ENCODE measurements at regions not wholly inside any gene's neighbourhood (a gene's known extent, or its start where the extent isn't known, plus 50 kb on each side); places are given as distances from the start of the nearest gene placed in this dataset.

- FAIRE-seq (no peak), DNase-seq (ENCODE audit: low read depth in 1 of 2, low spot score in 2 of 2) (no peak)
- no peak overlapping the region for H3K4ac ChIP-seq (replicated peaks; ENCODE audit: insufficient read length, low read depth, low read length)
- H3K14ac ChIP-seq (ENCODE audit: insufficient read length): no peak overlapping the region
- H2AK5ac ChIP-seq (ENCODE audit: low read depth, low read length): no peak overlapping the region
- H3K36me3 ChIP-seq (ENCODE audit: control insufficient read depth in 2 of 4, insufficient read depth in 4 of 4, low read length in 3 of 4): no peaks in the 10 kb centered on the region
- H3K27me3 ChIP-seq (replicated peaks in 1 of 4; ENCODE audit: control insufficient read depth in 3 of 4, extremely low read depth in 1 of 4, insufficient read depth in 3 of 4, low read length in 3 of 4): no peaks in the 10 kb centered on the region
- no peaks in the 10 kb centered on the region for H3K23me2 ChIP-seq (ENCODE audit: low read depth, low read length)
- CTCF ChIA-PET (ENCODE audit: partially characterized antibody): no interaction called here
- H3K27ac ChIP-seq (ENCODE audit: low read depth, low read length): no peak overlapping the region
- H3K79me2 ChIP-seq (ENCODE audit: control insufficient read depth in 1 of 2, insufficient read depth in 2 of 2, low read length in 2 of 2): no peaks in the 10 kb centered on the region
- POLR2A ChIA-PET (ENCODE audit: partially characterized antibody): no interaction called here
- H3K4me3 ChIP-seq (ENCODE audit: extremely low read depth in 1 of 4, insufficient read depth in 2 of 4, low read depth in 3 of 4, low read length in 4 of 4): no peak overlapping the region
- H3K56ac ChIP-seq (replicated peaks; ENCODE audit: insufficient read length, low read depth, low read length): no peak overlapping the region
- H2BK12ac ChIP-seq (ENCODE audit: low read depth, low read length): no peak overlapping the region
- H3K18ac ChIP-seq (ENCODE audit: extremely low read depth, low read length): no peak overlapping the region
- H3K4me2 ChIP-seq (ENCODE audit: insufficient read depth in 1 of 2, low read depth in 2 of 2, low read length in 2 of 2): no peak overlapping the region
- H3K9me3 ChIP-seq (ENCODE audit: insufficient read depth in 2 of 2, low read depth in 1 of 2, low read length in 1 of 2): peaks cover under 1% of the 10 kb centered on the region in 2 experiments; a peak in 2 of 4 replicates
- H3K4me1 ChIP-seq (replicated peaks in 1 of 4; ENCODE audit: control insufficient read depth in 3 of 4, insufficient read depth in 4 of 4, low read length in 3 of 4): peaks cover 0 to 2% (median under 1%) of the 10 kb centered on the region in 4 experiments; a peak in 1 of 7 replicates
- no peak overlapping the region for H4K5ac ChIP-seq (ENCODE audit: insufficient read length, low read depth, low read length)
- no peak overlapping the region for H2BK120ac ChIP-seq (replicated peaks; ENCODE audit: low read depth, low read length)
- no peak overlapping the region for H2BK5ac ChIP-seq (ENCODE audit: low read depth, low read length)
- no peak overlapping the region for H4K8ac ChIP-seq (ENCODE audit: extremely low read depth, insufficient read depth, low read length)
- no peak for TF ChIP-seq EGR1 (IDR thresholded peaks at IDR 0.05; ENCODE audit: borderline replicate concordance, low read depth, low read length)
- no peak for TF ChIP-seq KDM5A (IDR thresholded peaks at IDR 0.05; ENCODE audit: low read length)
- TF ChIP-seq ASH2L (IDR thresholded peaks at IDR 0.05; ENCODE audit: low read length): no peak
- TF ChIP-seq CTBP2 (IDR thresholded peaks at IDR 0.05; ENCODE audit: borderline replicate concordance, insufficient read depth, insufficient read length, low read length): no peak
- TF ChIP-seq ATF3 (IDR thresholded peaks at IDR 0.05; ENCODE audit: insufficient read depth, low read depth, low read length): no peak
- no peak for TF ChIP-seq HDAC2 (IDR thresholded peaks at IDR 0.05; ENCODE audit: borderline replicate concordance in 1 of 2, low read depth in 2 of 2, low read length in 2 of 2)
- no peaks in the 10 kb centered on the region for H3K79me1 ChIP-seq (ENCODE audit: low read depth, low read length)
- no peak overlapping the region for H3K23ac ChIP-seq (ENCODE audit: insufficient read length)
- no peak overlapping the region for H2BK20ac ChIP-seq (ENCODE audit: low read length)
- no peak overlapping the region for H2BK15ac ChIP-seq (ENCODE audit: low read length)
- no peaks in the 10 kb centered on the region for H4K20me1 ChIP-seq (replicated peaks in 1 of 2; ENCODE audit: control insufficient read depth in 1 of 2, insufficient read depth in 2 of 2, low read length in 2 of 2)
- H4K91ac ChIP-seq (replicated peaks; ENCODE audit: insufficient read length, low read length): no peak overlapping the region
- H3K9ac ChIP-seq (replicated peaks in 1 of 4; ENCODE audit: extremely low read depth in 1 of 4, low read depth in 3 of 4, low read length in 3 of 4): no peak overlapping the region
- no peak overlapping the region for H2AFZ ChIP-seq (ENCODE audit: low read length)
These were observed 185.5 kb downstream of the PDGFRA start for GRCh38 chr4:54414545-54414944.
